ENCODE measurements at regions not wholly inside any gene's neighbourhood (a gene's known extent, or its start where the extent isn't known, plus 50 kb on each side); places are given as distances from the start of the nearest gene placed in this dataset.

GRCh38 chr1:168964478-168964877 lies 142.0 kb upstream of the ATP1B1 start:
- DNase-seq (ENCODE audit: low read depth) = no peak

DNA sequence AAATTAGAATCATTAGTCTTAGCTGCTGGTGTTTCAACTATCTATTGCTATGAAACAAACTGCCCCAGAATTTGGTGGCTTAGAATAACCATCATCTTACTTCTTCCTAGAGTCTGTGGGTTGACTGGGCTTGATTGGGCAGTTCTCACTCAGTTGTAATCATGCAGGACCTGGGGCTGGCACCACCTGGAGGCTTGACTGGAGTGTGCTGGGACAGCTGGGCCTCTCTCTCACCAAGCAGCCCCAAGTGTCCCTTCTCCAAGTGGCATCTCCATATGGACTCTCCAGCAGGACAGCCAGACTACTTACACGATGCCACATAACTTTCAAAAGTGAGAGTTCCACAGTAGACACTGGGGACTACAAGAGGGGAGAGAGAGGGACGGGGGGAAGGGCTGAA lies 140.3 kb upstream of the ATP1B1 start:
- no peak for DNase-seq (ENCODE audit: low read depth)

GRCh38 chr1:168966636-168967035 lies 139.9 kb upstream of the ATP1B1 start:
- DNase-seq (ENCODE audit: low read depth) = no peak

DNA sequence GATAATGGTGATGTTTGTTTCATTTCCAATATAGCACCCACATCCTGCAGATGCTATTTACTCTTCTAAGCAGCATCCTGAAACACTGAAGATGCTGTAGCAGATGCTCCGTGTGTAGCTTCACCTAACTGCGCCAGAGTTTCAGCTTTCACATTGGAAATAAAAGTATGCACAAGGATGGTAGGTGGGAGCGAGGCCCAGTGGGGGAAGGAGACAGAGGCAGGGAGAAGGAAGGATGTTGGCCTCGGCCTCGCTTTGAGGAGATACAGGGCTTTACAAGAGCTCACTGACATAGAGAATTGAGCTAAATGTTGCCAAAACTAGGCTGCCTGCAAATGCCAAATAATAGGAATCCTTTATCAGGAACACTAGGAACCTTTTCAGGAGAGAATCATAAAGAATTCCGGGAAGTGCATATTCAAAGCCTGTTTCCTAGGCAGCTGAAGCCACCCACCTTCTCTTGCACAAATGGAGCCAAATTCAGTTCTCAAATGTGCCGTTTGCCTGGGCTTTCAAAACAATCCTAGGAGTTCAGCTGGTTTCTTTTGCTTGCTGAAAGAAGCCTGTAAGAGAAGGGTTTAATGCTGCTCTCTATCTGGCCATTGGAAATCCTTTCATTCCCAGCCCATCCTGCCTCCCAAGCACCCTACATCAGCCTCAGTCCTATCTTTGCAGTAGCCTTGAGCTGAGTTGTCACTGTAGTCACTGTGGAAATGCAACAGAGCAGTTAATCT lies 135.4 kb upstream of the ATP1B1 start:
- no peak for DNase-seq (ENCODE audit: low read depth)

DNA sequence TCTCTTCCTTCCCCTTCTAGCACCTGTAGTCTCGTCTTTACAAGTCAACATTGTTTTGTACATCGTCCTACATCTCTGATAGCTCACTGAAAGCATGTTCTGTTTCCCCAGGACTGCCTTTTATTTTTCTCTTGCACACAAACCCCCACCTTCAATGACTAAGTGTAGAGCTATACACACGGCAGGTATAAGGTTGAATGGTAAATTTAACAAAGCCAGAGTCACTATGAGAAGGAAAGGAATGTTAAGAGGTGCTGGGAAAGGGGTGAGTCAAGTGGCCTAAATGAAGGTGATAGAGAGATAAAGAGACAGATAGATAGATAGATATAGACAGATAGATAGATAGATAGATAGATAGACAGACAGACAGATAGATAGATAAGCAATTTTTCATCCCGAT lies 134.3 kb upstream of the ATP1B1 start:
- DNase-seq (ENCODE audit: low read depth) = no peak

GRCh38 chr1:168972887-168973286 lies 133.6 kb upstream of the ATP1B1 start:
- DNase-seq (ENCODE audit: low read depth) = no peak

DNA sequence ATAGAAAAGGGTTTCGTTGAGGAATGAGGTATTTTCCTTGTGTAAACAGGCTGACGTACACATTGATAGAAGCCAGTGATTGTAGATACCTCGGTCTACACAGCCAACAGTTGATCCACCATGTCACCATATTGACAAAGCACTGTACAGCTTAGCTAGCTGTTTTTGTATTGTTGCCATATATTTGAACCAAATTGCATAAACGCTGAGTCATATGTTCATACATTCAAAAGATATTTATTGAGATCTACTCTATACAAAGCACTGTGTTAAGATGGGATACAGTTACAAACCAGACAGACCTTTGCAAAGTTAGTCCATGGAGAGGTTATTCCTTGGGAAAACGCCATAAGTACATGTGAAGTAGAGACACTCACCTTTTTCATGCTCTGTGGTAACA lies 132.4 kb upstream of the ATP1B1 start:
- DNase-seq (ENCODE audit: low read depth) = no peak

DNA sequence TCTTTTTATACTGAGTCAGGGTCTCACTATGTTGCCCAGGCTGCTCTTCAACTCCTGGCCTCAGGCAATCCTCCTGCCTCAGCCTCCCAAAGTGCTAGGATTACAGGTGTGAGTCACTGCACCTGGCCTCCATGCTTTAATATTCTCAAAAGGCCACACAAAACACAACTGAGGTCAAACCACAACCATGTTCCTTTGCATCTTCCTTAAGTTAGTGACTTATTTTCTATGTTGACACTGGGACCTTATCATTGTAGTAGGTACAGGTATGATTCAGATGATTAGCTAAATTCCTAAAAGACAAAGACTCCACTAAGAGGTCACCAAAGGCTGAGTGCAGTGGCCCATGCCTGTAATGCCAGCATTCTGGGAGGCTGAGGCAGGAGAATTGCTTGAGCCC lies 131.9 kb upstream of the ATP1B1 start:
- no peak for DNase-seq (ENCODE audit: low read depth)

DNA sequence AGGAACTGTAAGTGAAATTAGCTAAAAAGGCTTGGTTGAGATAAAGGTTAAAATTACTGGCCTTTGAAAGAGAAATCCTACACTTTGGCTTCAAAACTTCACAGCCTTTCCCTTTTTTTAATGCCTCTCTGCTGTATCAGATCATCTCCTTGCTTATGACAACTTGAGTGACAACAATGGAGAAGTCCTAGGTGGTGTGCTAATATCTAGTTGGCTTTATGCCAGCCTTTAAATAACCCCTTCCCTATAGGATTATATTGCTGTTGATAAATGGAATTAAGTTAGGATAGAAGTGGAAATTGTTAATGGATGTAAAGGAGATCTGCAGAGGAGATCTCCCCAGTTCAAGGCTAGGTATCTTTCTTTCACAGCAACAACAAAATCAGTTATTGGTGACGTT lies 130.2 kb upstream of the ATP1B1 start:
- DNase-seq (ENCODE audit: low read depth) = no peak

DNA sequence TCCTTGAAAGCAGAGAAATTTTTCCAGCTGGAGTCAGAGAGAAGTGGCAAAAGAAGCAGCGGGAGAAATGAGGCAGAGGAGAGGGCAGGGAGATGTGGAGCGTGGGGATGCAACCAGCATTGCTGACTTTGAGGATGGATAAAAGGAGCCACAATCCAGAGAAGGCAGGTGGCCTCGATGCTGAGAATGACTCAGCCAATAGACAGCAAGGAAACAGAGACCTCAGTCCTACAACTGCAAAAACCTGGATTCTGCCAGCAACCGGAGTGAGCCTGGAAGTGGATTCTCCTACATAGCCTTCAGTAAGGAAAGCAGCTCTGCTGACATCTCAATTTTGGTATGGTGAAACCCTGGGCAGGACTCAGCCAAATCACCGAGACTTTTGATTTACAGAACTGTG lies 128.9 kb upstream of the ATP1B1 start:
- no peak for DNase-seq (ENCODE audit: low read depth)

GRCh38 chr1:168979276-168979675 lies 127.2 kb upstream of the ATP1B1 start:
- DNase-seq (ENCODE audit: low read depth) = no peak

DNA sequence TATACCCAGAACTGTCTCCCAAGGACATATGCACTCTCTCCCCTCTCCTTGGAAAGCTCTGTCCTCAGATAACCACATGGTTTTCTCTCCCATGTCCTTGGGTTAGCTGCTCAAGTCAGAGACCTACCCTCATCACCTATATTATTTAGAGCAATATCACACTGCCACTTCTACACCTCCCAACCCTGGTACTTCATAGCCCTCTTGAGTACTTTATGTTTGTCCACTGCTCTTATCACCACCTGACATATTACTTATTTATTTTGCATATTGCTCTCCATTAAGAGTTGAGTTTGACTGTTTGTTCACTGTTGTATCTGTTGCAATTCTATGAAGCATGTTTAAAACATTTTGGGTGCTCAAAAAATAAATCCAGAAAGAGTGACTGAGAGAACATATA lies 126.3 kb upstream of the ATP1B1 start:
- no peak for DNase-seq (ENCODE audit: low read depth)

DNA sequence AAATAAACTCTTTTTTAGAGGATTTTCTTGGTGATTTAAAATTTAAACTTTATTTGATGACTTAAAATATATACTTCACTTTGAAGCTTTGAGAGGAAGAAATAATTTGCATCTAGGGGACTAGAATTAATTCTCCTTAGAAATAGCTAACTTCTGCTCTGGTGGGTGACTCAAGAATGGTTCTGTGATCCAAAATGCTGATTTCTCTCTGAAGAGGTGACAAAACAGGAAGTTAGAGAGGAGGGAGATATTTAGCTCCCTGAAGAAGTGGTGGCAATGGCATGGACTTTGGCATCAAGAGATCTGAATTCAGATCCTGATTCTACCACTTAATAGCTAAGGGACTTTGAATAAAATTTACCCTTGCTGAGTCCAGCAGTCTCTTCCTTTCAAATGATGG lies 125.8 kb upstream of the ATP1B1 start:
- no peak for DNase-seq (ENCODE audit: low read depth)

- no peak for DNase-seq (ENCODE audit: low read depth)
These were observed 123.7 kb upstream of the ATP1B1 start for GRCh38 chr1:168982778-168983177.

- DNase-seq (ENCODE audit: low read depth) = no peak
These were observed 119.2 kb upstream of the ATP1B1 start for GRCh38 chr1:168987330-168987729.

DNA sequence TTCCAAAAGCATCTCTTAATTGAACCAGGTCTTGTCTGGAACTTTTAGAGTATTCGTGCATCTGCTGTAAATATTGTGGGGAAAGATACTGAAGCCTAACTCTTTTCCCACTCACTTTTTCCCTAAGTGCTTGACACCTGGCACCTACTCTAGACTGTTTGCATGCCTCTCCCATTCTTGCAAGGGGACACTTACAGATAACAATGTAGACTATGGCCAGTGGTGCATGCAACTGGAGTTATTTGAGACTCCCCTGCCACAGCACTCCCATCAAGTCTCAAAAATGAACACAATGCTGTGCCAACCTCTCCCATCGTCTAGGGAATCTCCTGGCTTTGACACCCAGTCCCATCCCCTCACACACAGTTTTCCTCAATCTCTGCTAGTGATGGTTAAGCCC lies 118.6 kb upstream of the ATP1B1 start:
- no peak for DNase-seq (ENCODE audit: low read depth)

DNA sequence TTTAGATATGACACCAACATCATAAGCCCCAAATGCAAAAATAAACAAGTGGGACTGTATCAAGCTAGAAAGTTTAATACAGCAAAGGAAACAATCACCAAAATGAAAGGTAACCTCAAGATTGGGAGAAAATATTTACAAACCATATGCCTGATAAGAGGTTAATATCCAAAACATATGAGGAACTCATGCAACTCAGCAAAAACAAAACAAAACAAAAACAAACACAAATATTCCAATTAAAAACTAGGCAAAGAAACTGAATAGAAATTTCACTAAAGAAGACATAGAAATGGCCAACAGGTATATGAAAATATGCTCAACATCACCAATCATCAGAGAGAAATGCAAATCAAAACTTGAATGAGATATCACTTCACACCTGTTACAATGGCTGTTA lies 116.5 kb upstream of the ATP1B1 start:
- DNase-seq (ENCODE audit: low read depth) = no peak

DNA sequence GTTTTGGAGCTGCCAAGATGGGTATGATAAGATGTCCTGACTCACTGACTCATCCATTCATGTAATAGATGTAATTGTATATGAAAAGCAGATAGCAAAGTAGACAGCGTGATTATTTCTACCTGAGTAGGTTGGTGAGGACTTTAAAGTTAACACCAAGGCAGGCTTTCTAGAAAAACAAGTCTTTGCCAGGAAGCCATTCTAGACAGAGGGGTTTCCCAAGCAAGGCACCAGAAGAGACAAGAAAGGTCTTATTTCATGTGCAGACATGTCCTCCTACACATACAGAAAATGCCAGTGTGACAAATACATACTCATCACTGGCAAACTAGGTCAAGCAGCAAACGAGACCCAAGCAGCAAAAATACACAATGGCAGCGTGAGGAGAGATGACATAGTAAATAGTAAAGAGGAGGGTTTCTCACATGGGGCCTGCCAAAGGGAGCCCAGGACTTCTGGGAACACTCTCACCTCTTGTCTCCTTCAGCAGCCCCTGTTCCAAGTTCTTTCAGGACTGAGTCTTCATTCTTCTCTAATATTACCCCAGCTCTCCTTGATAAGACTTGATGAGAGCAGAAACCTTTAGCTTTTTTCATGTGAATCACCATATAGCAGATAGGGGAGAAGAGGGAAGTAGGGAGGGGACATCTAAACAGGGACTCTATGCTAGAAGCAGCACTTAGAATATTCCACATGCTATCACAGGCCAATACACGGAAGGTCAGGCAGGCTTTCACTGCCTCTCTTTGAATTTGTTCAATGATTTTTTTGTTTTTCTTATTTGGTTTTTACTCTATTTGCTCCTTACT lies 114.6 kb upstream of the ATP1B1 start:
- DNase-seq (ENCODE audit: low read depth) = no peak

- DNase-seq (ENCODE audit: low read depth) = no peak
These were observed 105.1 kb upstream of the ATP1B1 start for GRCh38 chr1:169001353-169001752.

DNA sequence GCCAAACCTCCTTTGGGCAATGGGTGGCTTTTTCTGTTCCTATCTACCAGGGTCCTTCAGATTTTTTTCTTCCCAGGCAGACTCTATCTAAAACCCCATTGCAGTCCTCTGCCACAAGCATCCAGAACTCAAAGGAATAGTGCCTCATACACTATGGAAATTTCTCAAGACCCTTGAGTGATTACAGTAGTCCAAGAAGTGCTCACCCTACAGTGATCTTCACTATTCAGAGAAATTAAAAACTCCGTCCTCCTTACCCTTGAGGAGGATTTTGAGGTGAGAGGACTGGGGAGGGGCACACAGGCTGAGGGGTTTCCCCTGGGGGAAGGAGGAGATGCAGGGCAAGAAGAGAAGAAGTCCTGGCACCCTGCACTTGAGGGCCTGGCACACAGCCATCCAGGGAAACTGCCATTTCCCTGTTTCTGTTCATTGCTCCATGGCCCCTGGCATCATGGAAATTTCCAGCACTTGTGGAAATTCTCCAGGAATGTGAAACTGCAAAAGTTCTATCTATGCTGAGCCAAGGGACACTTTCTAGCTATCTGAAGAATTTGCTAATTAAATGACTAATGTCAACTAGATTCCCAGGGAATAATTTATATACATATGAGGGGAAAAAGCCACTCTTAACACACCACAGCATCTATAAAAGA lies 102.5 kb upstream of the ATP1B1 start:
- DNase-seq (ENCODE audit: low read depth) = no peak

- DNase-seq (ENCODE audit: low read depth) = no peak
These were observed 100.7 kb upstream of the ATP1B1 start for GRCh38 chr1:169005776-169006175.

DNA sequence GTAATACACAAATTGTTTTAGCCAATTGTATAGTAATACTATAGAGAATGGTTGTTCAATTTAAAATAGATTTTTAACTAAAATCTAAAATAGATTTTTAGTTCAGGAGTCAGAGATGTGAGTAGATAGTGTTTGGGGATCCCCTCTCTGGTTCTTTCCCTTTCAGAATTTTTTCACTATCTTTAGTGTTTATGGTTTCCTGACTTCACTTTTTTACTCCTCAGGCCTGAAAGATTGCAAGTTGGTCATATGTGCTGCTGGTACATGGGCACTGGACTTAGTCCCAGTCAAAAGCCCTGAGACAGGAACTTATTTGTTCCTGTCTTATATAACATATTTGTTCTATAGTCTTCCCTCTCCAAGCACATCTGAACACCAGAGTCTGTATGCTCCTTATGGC lies 96.8 kb upstream of the ATP1B1 start:
- no peak for DNase-seq (ENCODE audit: low read depth)

DNA sequence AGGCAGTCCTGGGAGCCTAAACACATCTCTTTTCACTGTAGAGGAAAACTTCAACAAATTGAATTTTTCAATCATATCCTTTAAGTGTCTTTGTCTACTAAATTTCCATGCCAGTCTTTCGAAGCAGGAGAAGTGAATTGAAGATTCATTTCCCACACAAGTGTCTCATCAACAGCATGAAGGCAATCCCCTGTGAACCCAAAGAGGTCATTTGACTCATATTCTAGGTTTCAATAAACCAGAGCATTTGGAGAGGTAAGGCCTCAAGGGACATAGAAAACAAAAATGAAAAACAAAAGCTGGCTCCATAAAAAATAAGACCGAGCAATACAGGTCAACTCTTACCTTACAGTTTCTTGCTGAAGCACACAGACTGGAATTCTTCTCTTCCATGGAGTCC lies 94.1 kb upstream of the ATP1B1 start:
- DNase-seq (ENCODE audit: low read depth) = no peak
